ENCODE measurements at regions not wholly inside any gene's neighbourhood (a gene's known extent, or its start where the extent isn't known, plus 50 kb on each side); places are given as distances from the start of the nearest gene placed in this dataset.

GRCh38 chr15:69820819-69821218 lies 276.9 kb downstream of the TLE3 start:
- Histone ChIP-seq H3K9me3 (replicated peaks; ENCODE audit: insufficient read depth, low read length) (no peaks in the 10 kb centered on the region), H3K4me2 (ENCODE audit: low read depth, low read length) (no peak overlapping the region), H3K27ac (ENCODE audit: low read length) (no peak overlapping the region), H4K20me1 (ENCODE audit: insufficient read depth, low read length) (no peaks in the 10 kb centered on the region), H3K27me3 (replicated peaks; ENCODE audit: insufficient read depth, low read length) (no peaks in the 10 kb centered on the region), H3K36me3 (replicated peaks; ENCODE audit: insufficient read depth, low read length) (no peaks in the 10 kb centered on the region), H3K4me1 (ENCODE audit: low read length) (no peaks in the 10 kb centered on the region), H3K4me3 (ENCODE audit: low read length) (no peak overlapping the region), H3K9me2 (replicated peaks; ENCODE audit: insufficient read depth, low read length) (no peaks in the 10 kb centered on the region), H2AFZ (ENCODE audit: low read length) (no peak overlapping the region), H3K9ac (ENCODE audit: low read length) (no peak overlapping the region), H3F3A (ENCODE audit: insufficient read depth, low read length) (no peaks in the 10 kb centered on the region), H3K79me2 (ENCODE audit: low read length) (no peaks in the 10 kb centered on the region)
- no peak for DNase-seq
- TF ChIP-seq EZH2phosphoT487 (IDR thresholded peaks at IDR 0.05; ENCODE audit: low read length), result no peak
- no peak for TF ChIP-seq EZH2 (optimal IDR thresholded peaks at IDR 0.05; ENCODE audit: low read depth, low read length)
- TF ChIP-seq CTCF (IDR thresholded peaks at IDR 0.05; ENCODE audit: low read length), result no peak

GRCh38 chr15:69823223-69823907 lies 274.4 kb downstream of the TLE3 start:
- no peaks in the 10 kb centered on the region for H3K9me3 ChIP-seq (replicated peaks; ENCODE audit: insufficient read depth, low read length)
- H3K27ac ChIP-seq (ENCODE audit: low read length), result no peak overlapping the region
- DNase-seq, result no peak
- no peaks in the 10 kb centered on the region for H3K9me2 ChIP-seq (replicated peaks; ENCODE audit: insufficient read depth, low read length)
- H4K20me1 ChIP-seq (ENCODE audit: insufficient read depth, low read length), result no peaks in the 10 kb centered on the region
- no peaks in the 10 kb centered on the region for H3F3A ChIP-seq (ENCODE audit: insufficient read depth, low read length)
- no peak overlapping the region for H3K9ac ChIP-seq (ENCODE audit: low read length)
- no peaks in the 10 kb centered on the region for H3K36me3 ChIP-seq (replicated peaks; ENCODE audit: insufficient read depth, low read length)
- H3K4me2 ChIP-seq (ENCODE audit: low read depth, low read length), result no peak overlapping the region
- no peaks in the 10 kb centered on the region for H3K4me1 ChIP-seq (ENCODE audit: low read length)
- no peak overlapping the region for H2AFZ ChIP-seq (ENCODE audit: low read length)
- no peaks in the 10 kb centered on the region for H3K79me2 ChIP-seq (ENCODE audit: low read length)
- H3K27me3 ChIP-seq (replicated peaks; ENCODE audit: insufficient read depth, low read length), result no peaks in the 10 kb centered on the region
- H3K4me3 ChIP-seq (ENCODE audit: low read length), result no peak overlapping the region
- no peak for TF ChIP-seq CTCF (IDR thresholded peaks at IDR 0.05; ENCODE audit: low read length)

GRCh38 chr15:69824075-69824876 lies 273.4 kb downstream of the TLE3 start:
- DNase-seq, result no peak
- Histone ChIP-seq H4K20me1 (ENCODE audit: insufficient read depth, low read length) (no peaks in the 10 kb centered on the region), H3K9ac (ENCODE audit: low read length) (no peak overlapping the region), H3K79me2 (ENCODE audit: low read length) (no peaks in the 10 kb centered on the region), H3K27ac (ENCODE audit: low read length) (no peak overlapping the region), H3F3A (ENCODE audit: insufficient read depth, low read length) (no peaks in the 10 kb centered on the region), H3K4me1 (ENCODE audit: low read length) (no peaks in the 10 kb centered on the region), H3K4me2 (ENCODE audit: low read depth, low read length) (no peak overlapping the region), H3K27me3 (replicated peaks; ENCODE audit: insufficient read depth, low read length) (no peaks in the 10 kb centered on the region), H3K4me3 (ENCODE audit: low read length) (no peak overlapping the region), H3K36me3 (replicated peaks; ENCODE audit: insufficient read depth, low read length) (no peaks in the 10 kb centered on the region), H3K9me2 (replicated peaks; ENCODE audit: insufficient read depth, low read length) (no peaks in the 10 kb centered on the region), H3K9me3 (replicated peaks; ENCODE audit: insufficient read depth, low read length) (no peaks in the 10 kb centered on the region), H2AFZ (ENCODE audit: low read length) (no peak overlapping the region)
- no peak for TF ChIP-seq CTCF (IDR thresholded peaks at IDR 0.05; ENCODE audit: low read length)
- no peak for TF ChIP-seq EZH2 (optimal IDR thresholded peaks at IDR 0.05; ENCODE audit: low read depth, low read length)
- no peak for TF ChIP-seq EZH2phosphoT487 (IDR thresholded peaks at IDR 0.05; ENCODE audit: low read length)

All from MM.1S (cell line).